ENCODE measurements at regions not wholly inside any gene's neighbourhood (a gene's known extent, or its start where the extent isn't known, plus 50 kb on each side); places are given as distances from the start of the nearest gene placed in this dataset.

- TF ChIP-seq CTCF (optimal IDR thresholded peaks at IDR 0.05 in 1 of 3, IDR thresholded peaks at IDR 0.05 in 1 of 3, conservative IDR thresholded peaks at IDR 0.05 in 1 of 3; ENCODE audit: extremely low read depth in 1 of 3, insufficient read depth in 2 of 3, low read length in 3 of 3) (no peak), EZH2 (IDR thresholded peaks at IDR 0.05; ENCODE audit: low read length) (no peak)
Observed at GRCh38 chr3:104911376-104911775, 455.3 kb upstream of the ALCAM start.
